Small intestine (tissue), 7 donors: ENCODE measurements at regions not wholly inside any gene's neighbourhood (a gene's known extent, or its start where the extent isn't known, plus 50 kb on each side); places are given as distances from the start of the nearest gene placed in this dataset.

Experiments
- DNase-seq, 2 donors: peaks; one replicate each; pipeline versions ENCODE4 v3.0.0 to v3.0.0-alpha.2; 2013
- FAIRE-seq: peaks from 2 replicates; lab custom pipeline; 2012; peaks lifted over from hg19 to GRCh38; lab: Jason Lieb, UNC
- H3K27ac ChIP-seq, 3 donors: one replicate each; pipeline ENCODE4 v1.5.1; 2013; ENCODE audit warnings: low read length in 2 of 3, mild to moderate bottlenecking in 2 of 3, control low read depth in 1 of 3, inconsistent platforms in 1 of 3, low read depth in 1 of 3, moderate library complexity in 1 of 3
- H3K27me3 ChIP-seq, 3 donors: one replicate each; pipeline ENCODE4 v1.6.1; 2013; ENCODE audit warnings: low read length in 3 of 3, inconsistent platforms in 1 of 3; ENCODE audit not compliant: control insufficient read depth in 3 of 3, insufficient read depth in 3 of 3
- H3K36me3 ChIP-seq, 3 donors: one replicate each; pipeline ENCODE4 v1.6.1; 2013; ENCODE audit warnings: low read length in 3 of 3, inconsistent platforms in 1 of 3, low read depth in 1 of 3, mild to moderate bottlenecking in 1 of 3, moderate library complexity in 1 of 3; ENCODE audit not compliant: control insufficient read depth in 3 of 3, insufficient read depth in 2 of 3
- H3K4me1 ChIP-seq, 3 donors: one replicate each; pipeline ENCODE4 v1.6.1; 2013; ENCODE audit warnings: low read length in 2 of 3, inconsistent platforms in 1 of 3, low read depth in 1 of 3, mild to moderate bottlenecking in 1 of 3, moderate library complexity in 1 of 3; ENCODE audit not compliant: control insufficient read depth in 3 of 3, insufficient read depth in 2 of 3
- H3K4me3 ChIP-seq, 3 donors: one replicate each; pipeline ENCODE4 v1.5.1; 2013; ENCODE audit warnings: low read length in 3 of 3, control low read depth in 1 of 3, inconsistent platforms in 1 of 3, low read depth in 1 of 3, mild to moderate bottlenecking in 1 of 3, moderate library complexity in 1 of 3
- H3K9me3 ChIP-seq, 2 donors: one replicate each; pipeline ENCODE4 v1.6.1; 2013; ENCODE audit warnings: low read depth in 1 of 2, low read length in 1 of 2; ENCODE audit not compliant: control insufficient read depth in 2 of 2, insufficient read depth in 1 of 2
- WGBS, 3 donors: extraction: QIAGEN DNeasy Blood & Tissue Kit; methylation state at CpG; one replicate each; pipeline ENCODE4 v1.1.7; 2013; 5-methylcytosine and 5-hydroxymethylcytosine counted together
- donor health status: healthy with polysubstance abuse.
- donor health status: control.
- donor health status: control.
- donor health status: Bipolar disorder and iron deficiency.
- donor health status: healthy.

- Histone ChIP-seq H3K36me3 (no peaks in the 10 kb centered on the region), H3K27me3 (no peaks in the 10 kb centered on the region), H3K9me3 (no peaks in the 10 kb centered on the region), H3K4me3 (no peak overlapping the region), H3K4me1 (no peaks in the 10 kb centered on the region), H3K27ac (no peak overlapping the region)
- DNase-seq: no peak
- WGBS, 3 donors: 62 to 68% (median 68%) methylated on average over 4 of the region's 4 CpGs
- no peak for FAIRE-seq
These were observed 153.1 kb upstream of the VCX start for GRCh38 chrX:7689791-7690412.

GRCh38 chrX:7680181-7680580 lies 162.8 kb upstream of the VCX start:
- Histone ChIP-seq H3K4me1 (no peaks in the 10 kb centered on the region), H3K9me3 (no peaks in the 10 kb centered on the region), H3K4me3 (no peak overlapping the region), H3K27me3 (no peaks in the 10 kb centered on the region), H3K27ac (no peak overlapping the region), H3K36me3 (no peaks in the 10 kb centered on the region)
- DNase-seq (no peak), FAIRE-seq (no peak)
- 75 to 81% (median 77%) methylated on average over 4 of the region's 4 CpGs for WGBS, 3 donors

GRCh38 chrX:7654316-7654715 lies 188.7 kb upstream of the VCX start:
- Histone ChIP-seq H3K27ac (no peak overlapping the region), H3K4me3 (no peak overlapping the region), H3K36me3 (no peaks in the 10 kb centered on the region), H3K27me3 (no peaks in the 10 kb centered on the region), H3K4me1 (no peaks in the 10 kb centered on the region), H3K9me3 (no peaks in the 10 kb centered on the region)
- WGBS, 3 donors: 55 to 71% (median 62%) methylated on average over 5 of the region's 5 CpGs
- FAIRE-seq (no peak), DNase-seq (no peak)

GRCh38 chrX:7647831-7648230 lies 195.1 kb upstream of the VCX start:
- Histone ChIP-seq H3K27me3 (no peaks in the 10 kb centered on the region), H3K4me1 (no peaks in the 10 kb centered on the region), H3K9me3 (no peaks in the 10 kb centered on the region), H3K4me3 (no peak overlapping the region), H3K36me3 (no peaks in the 10 kb centered on the region), H3K27ac (no peak overlapping the region)
- WGBS, 3 donors: 30 to 34% (median 33%) methylated on average over 3 of the region's 3 CpGs
- FAIRE-seq (no peak), DNase-seq (no peak)

- Histone ChIP-seq H3K4me3 (no peak overlapping the region), H3K27me3 (no peaks in the 10 kb centered on the region), H3K4me1 (no peaks in the 10 kb centered on the region), H3K27ac (no peak overlapping the region), H3K9me3 (peaks cover 0 to 4% of the 10 kb centered on the region in 2 donors), H3K36me3 (no peaks in the 10 kb centered on the region)
- 84 to 87% (median 86%) methylated on average over 2 of the region's 2 CpGs for WGBS, 3 donors
- no peak for FAIRE-seq
- DNase-seq: no peak
These were observed 201.8 kb upstream of the VCX start for GRCh38 chrX:7641141-7641540.

- H3K27ac ChIP-seq: no peak overlapping the region
- FAIRE-seq: no peak
- no peaks in the 10 kb centered on the region for H3K36me3 ChIP-seq
- peaks cover 0 to 4% of the 10 kb centered on the region in 2 donors for H3K9me3 ChIP-seq
- WGBS, 3 donors: 7 to 50% (median 31%) methylated on average over 2 of the region's 2 CpGs
- H3K4me1 ChIP-seq: no peaks in the 10 kb centered on the region
- no peaks in the 10 kb centered on the region for H3K27me3 ChIP-seq
- H3K4me3 ChIP-seq: no peak overlapping the region
- peak in 1 of 2 donors; percentile 0 for DNase-seq
These were observed 202.6 kb upstream of the VCX start for GRCh38 chrX:7640392-7640791.

GRCh38 chrX:7638078-7638710 lies 204.8 kb upstream of the VCX start:
- 80 to 86% (median 82%) methylated on average over 7 of the region's 7 CpGs for WGBS, 3 donors
- Histone ChIP-seq H3K27ac (no peak overlapping the region), H3K36me3 (no peaks in the 10 kb centered on the region), H3K27me3 (no peaks in the 10 kb centered on the region), H3K4me1 (no peaks in the 10 kb centered on the region), H3K4me3 (no peak overlapping the region), H3K9me3 (peaks cover 0 to 4% of the 10 kb centered on the region in 2 donors)
- DNase-seq (no peak), FAIRE-seq (no peak)

- 55 to 73% (median 61%) methylated on average over 3 of the region's 3 CpGs for WGBS, 3 donors
- Histone ChIP-seq H3K9me3 (peaks cover 0 to 4% of the 10 kb centered on the region in 2 donors), H3K4me1 (no peaks in the 10 kb centered on the region), H3K27ac (no peak overlapping the region), H3K4me3 (no peak overlapping the region), H3K27me3 (no peaks in the 10 kb centered on the region), H3K36me3 (no peaks in the 10 kb centered on the region)
- FAIRE-seq: no peak
- no peak for DNase-seq
These were observed 205.9 kb upstream of the VCX start for GRCh38 chrX:7637066-7637465.
